Peyer's patch (tissue), 4 donors: ENCODE measurements at regions not wholly inside any gene's neighbourhood (a gene's known extent, or its start where the extent isn't known, plus 50 kb on each side); places are given as distances from the start of the nearest gene placed in this dataset.

Source experiments
- DNase-seq, 3 donors: peaks; one replicate each; pipeline ENCODE4 v3.0.0-alpha.2; 2017 to 2019
- H3K27ac ChIP-seq, 4 donors: fragments of 200-600 bp; sonication (generic); one replicate each; pipeline ENCODE4 v1.5.1; 2016 to 2019
- H3K27me3 ChIP-seq, 2 donors: fragments of 200-600 bp; sonication (generic); one replicate each; pipeline ENCODE4 v1.5.1; 2019
- H3K36me3 ChIP-seq, 3 donors: fragments of 200-600 bp; sonication (generic); one replicate each; pipeline ENCODE4 v1.5.1; 2016 to 2019
- H3K4me1 ChIP-seq, 4 donors: fragments of 200-600 bp; sonication (generic); one replicate each; pipeline ENCODE4 v1.5.1; 2016 to 2019
- H3K4me3 ChIP-seq, 4 donors: fragments of 200-600 bp; sonication (generic); 1 replicate in 3 of 4; 2 replicates in 1 of 4; pipeline ENCODE4 v1.5.1; 2016 to 2019; ENCODE audit warnings: mild to moderate bottlenecking in 1 of 4
- H3K9me3 ChIP-seq, 4 donors: fragments of 200-600 bp; sonication (generic); one replicate each; pipeline ENCODE4 v1.5.1; 2016 to 2019; ENCODE audit warnings: mild to moderate bottlenecking in 1 of 4
- POLR2A ChIP-seq, 2 donors: fragments of 450-650 bp; IDR thresholded peaks; one replicate each; pipeline ENCODE4 v1.5.1; 2017; ENCODE audit warnings: antibody characterized with exemption in 2 of 2, mild to moderate bottlenecking in 2 of 2, moderate library complexity in 2 of 2
- TF ChIP-seq, protein P1 (sequence below), 6 experiments: fragments of 450-650 bp in 4 of 6; fragments of 200-600 bp in 2 of 6; sonication (generic) in 1 of 6; IDR thresholded peaks; one replicate each; pipeline ENCODE4 v1.5.1; 2017 to 2019; ENCODE audit warnings: antibody characterized with exemption in 6 of 6, mild to moderate bottlenecking in 3 of 6, moderate library complexity in 1 of 6

DNA sequence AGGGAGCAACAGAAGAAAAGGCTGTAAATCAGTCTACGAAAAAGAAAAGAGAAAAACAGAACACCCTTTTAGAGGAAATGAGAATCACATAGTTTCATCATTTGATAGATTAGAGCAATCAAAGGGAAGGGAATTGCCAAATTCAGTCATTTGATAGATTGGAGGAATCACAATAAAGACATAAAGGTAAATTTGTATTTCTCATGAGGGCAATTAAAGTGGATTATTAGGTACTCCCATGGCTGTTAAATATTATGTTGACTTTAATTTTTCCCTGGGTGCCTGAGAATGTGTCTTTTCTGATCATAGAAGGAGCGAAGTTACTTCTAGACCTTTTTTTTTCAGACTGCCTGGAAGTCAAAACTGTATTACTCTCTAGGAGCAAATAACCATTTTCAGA, 1145.7 kb downstream of the EPHA7 start:
- no peak overlapping the region for H3K4me3 ChIP-seq
- no peaks in the 10 kb centered on the region for H3K36me3 ChIP-seq
- no peaks in the 10 kb centered on the region for H3K27me3 ChIP-seq
- no peaks in the 10 kb centered on the region for H3K4me1 ChIP-seq
- no peak for TF ChIP-seq POLR2A (IDR thresholded peaks at IDR 0.05)
- TF ChIP-seq, protein P1, sequence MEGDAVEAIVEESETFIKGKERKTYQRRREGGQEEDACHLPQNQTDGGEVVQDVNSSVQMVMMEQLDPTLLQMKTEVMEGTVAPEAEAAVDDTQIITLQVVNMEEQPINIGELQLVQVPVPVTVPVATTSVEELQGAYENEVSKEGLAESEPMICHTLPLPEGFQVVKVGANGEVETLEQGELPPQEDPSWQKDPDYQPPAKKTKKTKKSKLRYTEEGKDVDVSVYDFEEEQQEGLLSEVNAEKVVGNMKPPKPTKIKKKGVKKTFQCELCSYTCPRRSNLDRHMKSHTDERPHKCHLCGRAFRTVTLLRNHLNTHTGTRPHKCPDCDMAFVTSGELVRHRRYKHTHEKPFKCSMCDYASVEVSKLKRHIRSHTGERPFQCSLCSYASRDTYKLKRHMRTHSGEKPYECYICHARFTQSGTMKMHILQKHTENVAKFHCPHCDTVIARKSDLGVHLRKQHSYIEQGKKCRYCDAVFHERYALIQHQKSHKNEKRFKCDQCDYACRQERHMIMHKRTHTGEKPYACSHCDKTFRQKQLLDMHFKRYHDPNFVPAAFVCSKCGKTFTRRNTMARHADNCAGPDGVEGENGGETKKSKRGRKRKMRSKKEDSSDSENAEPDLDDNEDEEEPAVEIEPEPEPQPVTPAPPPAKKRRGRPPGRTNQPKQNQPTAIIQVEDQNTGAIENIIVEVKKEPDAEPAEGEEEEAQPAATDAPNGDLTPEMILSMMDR (IDR thresholded peaks at IDR 0.05) = no peak
- H3K27ac ChIP-seq = no peak overlapping the region
- DNase-seq = no peak
- no peaks in the 10 kb centered on the region for H3K9me3 ChIP-seq

DNA sequence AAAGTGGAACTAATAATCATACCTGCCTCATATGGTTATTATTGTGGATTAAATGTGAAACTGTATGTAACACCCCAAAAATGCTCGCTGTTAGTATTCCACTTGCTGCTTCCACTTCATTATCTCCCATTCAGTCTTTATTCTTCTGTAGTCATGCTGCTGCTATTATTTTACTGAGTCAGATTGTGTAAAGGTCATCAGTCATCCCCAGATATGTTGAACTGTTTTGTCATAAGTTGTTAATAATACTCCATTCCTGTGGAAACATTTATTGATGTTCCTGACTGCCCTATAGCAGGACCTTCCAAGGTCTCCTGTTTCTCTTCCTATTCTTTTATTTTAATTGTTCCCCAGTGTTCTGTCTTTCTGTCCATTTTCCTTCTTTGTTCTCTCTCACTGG, 1148.3 kb downstream of the EPHA7 start:
- Histone ChIP-seq H3K27me3 (no peaks in the 10 kb centered on the region), H3K4me3 (no peak overlapping the region), H3K9me3 (no peaks in the 10 kb centered on the region), H3K27ac (no peak overlapping the region), H3K36me3 (no peaks in the 10 kb centered on the region), H3K4me1 (no peaks in the 10 kb centered on the region)
- DNase-seq = no peak
- TF ChIP-seq POLR2A (IDR thresholded peaks at IDR 0.05) = no peak
- TF ChIP-seq, protein P1 (IDR thresholded peaks at IDR 0.05) = no peak

DNA sequence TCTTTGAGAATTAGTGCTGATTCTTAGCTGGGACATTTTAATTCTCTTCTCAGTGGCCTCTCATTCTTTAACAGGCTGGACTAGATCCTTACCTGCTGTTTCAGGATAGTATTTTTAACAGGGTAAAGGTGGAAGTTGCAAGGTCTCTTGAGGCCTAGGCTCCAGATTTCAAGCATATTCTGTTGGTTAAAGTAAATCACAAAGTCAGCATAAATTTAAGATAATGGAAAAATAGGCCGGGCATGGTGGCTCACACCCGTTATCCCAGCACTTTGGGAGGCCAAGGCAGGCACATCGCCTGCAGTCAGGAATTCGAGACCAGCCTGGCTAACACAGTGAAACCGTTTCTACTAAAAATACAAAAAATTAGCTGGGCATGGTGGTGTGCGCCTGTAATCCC, 1149.0 kb downstream of the EPHA7 start:
- TF ChIP-seq POLR2A (IDR thresholded peaks at IDR 0.05) = no peak
- TF ChIP-seq, protein P1 (IDR thresholded peaks at IDR 0.05) = no peak
- Histone ChIP-seq H3K4me3 (no peak overlapping the region), H3K4me1 (no peaks in the 10 kb centered on the region), H3K27me3 (no peaks in the 10 kb centered on the region), H3K9me3 (no peaks in the 10 kb centered on the region), H3K36me3 (no peaks in the 10 kb centered on the region), H3K27ac (no peak overlapping the region)
- no peak for DNase-seq

DNA sequence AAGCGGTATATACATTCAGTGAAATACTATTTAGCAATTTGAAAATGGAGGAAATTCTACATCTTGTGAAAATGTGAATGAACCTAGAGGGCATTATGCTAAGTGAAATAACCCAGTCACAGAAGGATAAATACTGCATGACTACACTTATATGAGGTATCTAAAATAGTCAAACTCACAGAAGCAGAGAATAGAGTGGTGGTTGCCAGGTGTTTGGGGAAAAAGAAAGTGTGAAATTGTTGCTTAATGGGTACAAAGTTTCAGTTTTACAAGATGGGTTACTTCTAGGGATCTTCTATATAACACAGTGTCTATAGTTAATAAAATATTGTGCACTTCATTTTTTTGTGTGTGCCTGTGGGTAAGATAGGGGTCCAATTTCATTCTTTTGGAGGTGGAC, 1152.0 kb downstream of the EPHA7 start:
- no peak overlapping the region for H3K4me3 ChIP-seq
- no peaks in the 10 kb centered on the region for H3K9me3 ChIP-seq
- no peak overlapping the region for H3K27ac ChIP-seq
- no peak for TF ChIP-seq POLR2A (IDR thresholded peaks at IDR 0.05)
- TF ChIP-seq, protein P1 (IDR thresholded peaks at IDR 0.05) = no peak
- no peaks in the 10 kb centered on the region for H3K4me1 ChIP-seq
- DNase-seq = no peak
- no peaks in the 10 kb centered on the region for H3K27me3 ChIP-seq
- H3K36me3 ChIP-seq = no peaks in the 10 kb centered on the region

DNA sequence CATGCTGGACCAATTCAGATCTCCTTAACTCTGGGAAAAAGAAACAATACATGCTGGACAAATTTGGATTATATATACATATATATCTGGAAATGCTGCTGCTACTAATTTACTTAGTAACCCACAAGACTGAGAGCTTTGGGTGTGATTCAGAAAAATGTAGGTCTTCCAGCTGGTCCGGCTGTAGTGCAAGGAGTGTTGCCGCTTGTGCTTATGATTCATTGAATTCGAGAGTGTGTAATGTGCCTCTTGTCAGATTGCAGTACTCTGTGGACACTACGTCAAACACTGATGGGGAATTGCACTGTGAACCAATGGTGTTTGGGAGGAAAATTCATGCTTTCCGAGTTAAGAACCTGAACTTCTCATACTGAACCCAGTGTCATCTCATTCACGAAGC, 1155.5 kb downstream of the EPHA7 start:
- H3K36me3 ChIP-seq = no peaks in the 10 kb centered on the region
- H3K27ac ChIP-seq = no peak overlapping the region
- no peaks in the 10 kb centered on the region for H3K9me3 ChIP-seq
- H3K4me1 ChIP-seq = no peaks in the 10 kb centered on the region
- DNase-seq = no peak
- H3K4me3 ChIP-seq = no peak overlapping the region
- H3K27me3 ChIP-seq = no peaks in the 10 kb centered on the region
- TF ChIP-seq, protein P1 (IDR thresholded peaks at IDR 0.05) = no peak
- TF ChIP-seq POLR2A (IDR thresholded peaks at IDR 0.05) = no peak

DNA sequence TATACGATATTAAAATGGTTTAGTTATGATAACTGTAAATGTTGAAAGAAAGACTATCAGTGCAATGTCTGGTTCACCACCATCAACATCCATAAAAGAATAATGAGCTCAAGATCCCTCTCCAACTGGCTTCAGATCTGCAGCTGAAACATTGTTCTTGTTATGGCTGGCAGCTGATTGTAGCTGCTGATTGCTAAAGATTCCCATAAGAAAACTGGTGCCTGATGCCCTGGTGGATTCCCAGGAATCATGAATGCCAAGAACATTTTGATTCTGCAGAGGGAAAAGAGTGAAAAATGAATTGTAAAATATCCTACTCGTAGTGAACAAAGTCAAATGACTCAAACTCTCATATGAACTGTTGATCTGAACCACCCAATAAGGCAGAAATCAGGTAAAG, 1160.2 kb downstream of the EPHA7 start:
- DNase-seq = no peak
- H3K27ac ChIP-seq = no peak overlapping the region
- H3K4me3 ChIP-seq = no peak overlapping the region
- no peaks in the 10 kb centered on the region for H3K36me3 ChIP-seq
- no peaks in the 10 kb centered on the region for H3K4me1 ChIP-seq
- H3K27me3 ChIP-seq = no peaks in the 10 kb centered on the region
- TF ChIP-seq, protein P1 (IDR thresholded peaks at IDR 0.05) = no peak
- TF ChIP-seq POLR2A (IDR thresholded peaks at IDR 0.05) = no peak
- H3K9me3 ChIP-seq = no peaks in the 10 kb centered on the region
